A549 (cell line): ENCODE measurements at regions not wholly inside any gene's neighbourhood (a gene's known extent, or its start where the extent isn't known, plus 50 kb on each side); places are given as distances from the start of the nearest gene placed in this dataset.

Source experiments
- ATAC-seq, 2 experiments: fragments of 200-7000 bp in 1 of 2; fragments of >200 bp in 1 of 2; cut with Nextera tagmentation in 1 of 2; cut with Tn5 transposase in 1 of 2; 3 replicates each; pipeline versions ENCODE4 v1.8.0 to v1.9.1; 2018 to 2020; ENCODE audit warnings: mild to moderate bottlenecking in 1 of 2, moderate library complexity in 1 of 2
- CTCF ChIA-PET: fragments of 300-600 bp; sonication (Branson Sonifier 250); formaldehyde crosslinking; extraction: SDS; loops from one replicate; lab custom pipeline; 2021; ENCODE audit warnings: antibody characterized with exemption, inconsistent platforms; lab: Yijun Ruan, JAX
- POLR2A ChIA-PET: fragments of 350-600 bp; formaldehyde crosslinking; extraction: SDS; loops from one replicate; lab custom pipeline; 2021; ENCODE audit warnings: antibody characterized with exemption, inconsistent platforms; lab: Yijun Ruan, JAX
- DNase-seq, 2 experiments: peaks; one replicate each; pipeline versions ENCODE4 v3.0.0 to v3.0.0-alpha.2; 2011 to 2016; ENCODE audit warnings: low read depth in 1 of 2, low spot score in 1 of 2
- FAIRE-seq: peaks from 2 replicates; lab custom pipeline; 2011; peaks lifted over from hg19 to GRCh38; lab: Jason Lieb, UNC
- H3K27ac ChIP-seq, 2 experiments: fragments of >200 bp; sonication (Bioruptor Twin); formaldehyde crosslinking; 3 replicates each; pipeline ENCODE4 v1.5.1; 2016 to 2017
- H3K4me1 ChIP-seq: fragments of >200 bp; sonication (Bioruptor Twin); formaldehyde crosslinking; 3 replicates; pipeline ENCODE4 v1.6.1; 2016
- H3K4me2 ChIP-seq: fragments of >200 bp; sonication (Bioruptor Twin); formaldehyde crosslinking; 3 replicates; pipeline ENCODE4 v1.6.1; 2016
- H3K4me3 ChIP-seq: fragments of >200 bp; sonication (Bioruptor Twin); formaldehyde crosslinking; 3 replicates; pipeline ENCODE4 v1.5.1; 2016
- H3K9me3 ChIP-seq: fragments of >200 bp; sonication (Bioruptor Twin); formaldehyde crosslinking; 3 replicates; pipeline ENCODE4 v1.6.1; 2016
- CBX8 ChIP-seq: fragments of 200-600 bp; sonication (generic); IDR thresholded peaks from 2 replicates; pipeline ENCODE4 v1.6.1; 2016
- CEBPB ChIP-seq, 2 experiments: fragments of >200 bp in 1 of 2; sonication (Bioruptor Twin) in 1 of 2; formaldehyde crosslinking in 1 of 2; IDR thresholded peaks; 2 replicates each; pipeline ENCODE4 v1.6.1; 2012 to 2016
- EHF ChIP-seq: fragments of 250-450 bp; sonication (Bioruptor Pico); IDR thresholded peaks from 2 replicates; pipeline ENCODE4 v1.5.0; 2020; ENCODE audit warnings: mild to moderate bottlenecking
- FOSL2 ChIP-seq, 2 experiments: fragments of 450-650 bp in 1 of 2; fragments of >200 bp in 1 of 2; sonication (Bioruptor Twin) in 1 of 2; formaldehyde crosslinking; IDR thresholded peaks; 2 replicates each; pipeline versions ENCODE4 v1.5.0 to v1.6.1; 2016 to 2020; ENCODE audit warnings: mild to moderate bottlenecking in 1 of 2, moderate library complexity in 1 of 2
- HDAC2 ChIP-seq: fragments of 200-600 bp; sonication (generic); IDR thresholded peaks from 2 replicates; pipeline ENCODE4 v1.6.1; 2016
- HOXB5 ChIP-seq: fragments of 250-450 bp; sonication (Bioruptor Pico); IDR thresholded peaks from 2 replicates; pipeline ENCODE4 v1.5.0; 2020; ENCODE audit warnings: mild to moderate bottlenecking, moderate library complexity
- JUNB ChIP-seq: fragments of >200 bp; sonication (Bioruptor Twin); formaldehyde crosslinking; IDR thresholded peaks from 2 replicates; pipeline ENCODE4 v1.6.1; 2016
- KDM1A ChIP-seq: fragments of 200-600 bp; sonication (generic); IDR thresholded peaks from 2 replicates; pipeline ENCODE4 v1.6.1; 2016; ENCODE audit warnings: low read depth, mild to moderate bottlenecking
- MAFK ChIP-seq: fragments of 450-650 bp; IDR thresholded peaks from 2 replicates; pipeline ENCODE4 v1.6.1; 2014; ENCODE audit not compliant: partially characterized antibody
- MAZ ChIP-seq: fragments of 150-350 bp; IDR thresholded peaks from 2 replicates; pipeline ENCODE4 v1.6.1; 2014; ENCODE audit warnings: antibody characterized with exemption, low read depth, low read length, borderline replicate concordance
- NFE2L2 ChIP-seq: fragments of 150-350 bp; conservative IDR thresholded peaks from 2 replicates; pipeline ENCODE4 v1.6.1; 2014; ENCODE audit warnings: low read length
- RARB ChIP-seq: fragments of 250-450 bp; sonication (Bioruptor Pico); IDR thresholded peaks from 2 replicates; pipeline ENCODE4 v1.8.0; 2021; ENCODE audit warnings: mild to moderate bottlenecking, moderate library complexity
- RCOR1 ChIP-seq: fragments of 150-350 bp; IDR thresholded peaks from 2 replicates; pipeline ENCODE4 v1.6.1; 2014; ENCODE audit warnings: antibody characterized with exemption, low read length, low read depth
- RFX5 ChIP-seq: fragments of 450-650 bp; IDR thresholded peaks from 2 replicates; pipeline ENCODE4 v1.7.1; 2014; ENCODE audit warnings: antibody characterized with exemption, mild to moderate bottlenecking, moderate library complexity
- SREBF2 ChIP-seq: fragments of 450-650 bp; IDR thresholded peaks from 2 replicates; pipeline ENCODE4 v1.6.1; 2014; ENCODE audit warnings: mild to moderate bottlenecking, moderate library complexity
- TFCP2L1 ChIP-seq: fragments of 250-450 bp; sonication (Bioruptor Pico); IDR thresholded peaks from 2 replicates; pipeline ENCODE4 v1.5.0; 2021; ENCODE audit warnings: mild to moderate bottlenecking
- TP53 ChIP-seq: fragments of 250-450 bp; sonication (Bioruptor Pico); IDR thresholded peaks from 2 replicates; pipeline ENCODE4 v1.5.0; 2021; ENCODE audit warnings: mild to moderate bottlenecking, moderate library complexity
- ZNF302 ChIP-seq: fragments of 250-450 bp; sonication (Bioruptor Pico); IDR thresholded peaks from 2 replicates; pipeline ENCODE4 v1.9.0; 2021; ENCODE audit warnings: inconsistent platforms, mild to moderate bottlenecking, moderate library complexity
- WGBS: methylation state at CpG from one replicate; pipeline ENCODE4 v1.1.6; 2017; ENCODE audit errors: missing lambda C conversion rate; 5-methylcytosine and 5-hydroxymethylcytosine counted together
- TF ChIP-seq, protein P1 (sequence below): fragments of >200 bp; sonication (Bioruptor Twin); formaldehyde crosslinking; IDR thresholded peaks from 2 replicates; pipeline ENCODE4 v1.6.1; 2016
- TF ChIP-seq, protein P2 (sequence below): IDR thresholded peaks from 2 replicates; pipeline ENCODE4 v1.6.1; 2012; ENCODE audit warnings: low read depth, borderline replicate concordance
- TF ChIP-seq, protein P3 (sequence below): fragments of 250-450 bp; sonication (Bioruptor Pico); IDR thresholded peaks from 2 replicates; pipeline ENCODE4 v1.5.0; 2021; ENCODE audit warnings: mild to moderate bottlenecking, moderate library complexity, borderline replicate concordance
- TF ChIP-seq, protein P4 (sequence below): fragments of 250-450 bp; sonication (Bioruptor Pico); IDR thresholded peaks from 2 replicates; pipeline ENCODE4 v1.5.0; 2020; ENCODE audit warnings: low read depth, mild to moderate bottlenecking, moderate library complexity
- TF ChIP-seq, protein P5 (sequence below): fragments of 150-350 bp; IDR thresholded peaks from 2 replicates; pipeline ENCODE4 v1.6.1; 2014; ENCODE audit warnings: low read depth, mild to moderate bottlenecking, low read length
- TF ChIP-seq, protein P6 (sequence below): fragments of >200 bp; sonication (Bioruptor Twin); formaldehyde crosslinking; IDR thresholded peaks from 3 replicates; pipeline ENCODE4 v1.6.1; 2016

DNA sequence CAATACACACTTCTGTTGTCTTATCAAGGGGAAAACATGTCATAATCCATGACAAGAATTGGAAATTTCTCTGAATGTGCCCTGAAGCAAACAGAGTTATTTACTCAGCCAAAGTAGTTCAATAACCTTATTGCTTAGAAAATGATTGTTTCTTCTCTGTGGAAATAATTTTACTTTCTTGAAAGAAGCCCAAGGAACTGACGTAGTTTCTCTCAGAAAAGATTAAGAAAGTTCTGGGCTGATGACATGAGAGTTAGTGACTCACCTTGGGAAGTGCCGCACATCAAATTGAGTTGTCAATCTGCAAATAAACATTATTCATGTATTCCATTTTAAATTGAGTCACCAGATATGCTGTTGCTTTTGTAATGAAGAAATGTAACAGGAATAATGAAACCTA, 418.6 kb upstream of the LRRC4C start:
- 15% methylated on average over 2 of the region's 2 CpGs for WGBS
- POLR2A ChIA-PET: no interaction called here

DNA sequence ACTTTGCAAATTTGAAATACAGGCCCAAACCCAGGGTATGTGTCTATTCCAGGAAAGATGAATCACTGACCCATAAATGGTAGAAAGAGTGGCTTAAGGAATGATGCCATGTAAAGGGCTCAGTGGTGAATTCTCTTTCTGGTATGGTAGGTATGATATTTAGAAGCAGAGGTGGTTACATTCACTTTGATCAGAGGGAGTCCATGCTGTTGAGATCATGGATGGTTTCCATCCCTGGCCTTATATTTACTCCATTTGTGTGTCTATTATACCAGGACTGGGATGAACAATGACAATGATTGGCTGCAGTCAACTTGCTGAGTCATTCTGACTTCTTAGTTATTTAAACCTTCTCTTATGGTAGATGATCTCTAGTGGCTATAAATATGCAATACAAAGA, 419.8 kb upstream of the LRRC4C start:
- peak in 1 of 2 experiments; percentile 33 for DNase-seq
- ATAC-seq: no peak; a peak in 2 of 6 replicates
- Histone ChIP-seq H3K4me3 (no peak overlapping the region), H3K27ac (no peak overlapping the region), H3K4me2 (no peak overlapping the region), H3K4me1 (no peaks in the 10 kb centered on the region), H3K9me3 (peaks cover 7% of the 10 kb centered on the region; the same call in 2 of the 3 replicates)
- ChIA-PET CTCF (no interaction called here), POLR2A (no interaction called here)
- FAIRE-seq: no peak
- no peak for TF ChIP-seq TFCP2L1
- no peak for TF ChIP-seq RFX5
- TF ChIP-seq EHF (CRISPR knock-in tag): no peak
- peak; percentile 66 for TF ChIP-seq MAFK
- TF ChIP-seq NFE2L2: peak; percentile 48

More for the DNA sequence above, 418.6 kb upstream of the LRRC4C start:
- Histone ChIP-seq H3K4me3 (no peak overlapping the region), H3K9me3 (peaks cover 7% of the 10 kb centered on the region; the same call in 2 of the 3 replicates), H3K4me1 (no peaks in the 10 kb centered on the region), H3K27ac (no peak overlapping the region), H3K4me2 (no peak overlapping the region)
- TF ChIP-seq FOSL2 (IDR thresholded peaks at IDR 0.05) (no peak), FOSL2 (CRISPR knock-in tag; IDR thresholded peaks at IDR 0.05) (peak; percentile 30; the same call in 1 of the 2 replicates), RARB (CRISPR knock-in tag) (no peak)
- CTCF ChIA-PET: no interaction called here
- no peak for FAIRE-seq
- no peak for ATAC-seq
- DNase-seq: peak in 1 of 2 experiments; percentile 28

DNA sequence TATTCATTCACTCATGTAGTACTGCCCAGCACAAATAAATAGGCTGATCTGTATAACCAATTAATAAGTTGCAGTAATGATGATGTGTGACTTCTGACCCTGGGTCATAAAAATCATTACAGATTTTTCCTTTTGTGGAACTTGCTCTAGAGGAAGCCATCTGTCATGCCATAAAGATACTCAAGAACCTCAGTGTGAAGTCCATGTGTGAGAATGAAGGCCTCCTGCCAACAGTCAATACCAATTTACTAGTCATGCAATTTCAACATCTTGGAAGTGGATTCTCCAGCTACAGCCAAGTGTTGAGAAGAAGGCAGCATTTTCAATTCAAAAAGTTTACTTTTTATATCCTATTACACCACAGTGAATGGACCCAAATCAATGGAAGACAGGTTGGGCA, 435.6 kb upstream of the LRRC4C start:
- FAIRE-seq (no peak), ATAC-seq (no peak)
- Histone ChIP-seq H3K4me1 (no peaks in the 10 kb centered on the region), H3K4me3 (no peak overlapping the region), H3K27ac (no peak overlapping the region), H3K4me2 (no peak overlapping the region), H3K9me3 (no peaks in the 10 kb centered on the region)
- POLR2A ChIA-PET: no interaction called here
- CTCF ChIA-PET: no interaction called here
- TF ChIP-seq KDM1A: no peak
- TF ChIP-seq ZNF302 (CRISPR knock-in tag): no peak
- TF ChIP-seq, protein P1, sequence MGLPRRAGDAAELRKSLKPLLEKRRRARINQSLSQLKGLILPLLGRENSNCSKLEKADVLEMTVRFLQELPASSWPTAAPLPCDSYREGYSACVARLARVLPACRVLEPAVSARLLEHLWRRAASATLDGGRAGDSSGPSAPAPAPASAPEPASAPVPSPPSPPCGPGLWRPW: no peak
- no peak for TF ChIP-seq TP53 (CRISPR knock-in tag)
- no peak for TF ChIP-seq MAFK
- TF ChIP-seq CEBPB (IDR thresholded peaks at IDR 0.05): no peak
- TF ChIP-seq CBX8: no peak
- TF ChIP-seq MAZ: no peak
- TF ChIP-seq, protein P2, sequence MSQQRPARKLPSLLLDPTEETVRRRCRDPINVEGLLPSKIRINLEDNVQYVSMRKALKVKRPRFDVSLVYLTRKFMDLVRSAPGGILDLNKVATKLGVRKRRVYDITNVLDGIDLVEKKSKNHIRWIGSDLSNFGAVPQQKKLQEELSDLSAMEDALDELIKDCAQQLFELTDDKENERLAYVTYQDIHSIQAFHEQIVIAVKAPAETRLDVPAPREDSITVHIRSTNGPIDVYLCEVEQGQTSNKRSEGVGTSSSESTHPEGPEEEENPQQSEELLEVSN: no peak
- no peak for TF ChIP-seq HDAC2
- no peak for TF ChIP-seq RCOR1
- TF ChIP-seq, protein P3, sequence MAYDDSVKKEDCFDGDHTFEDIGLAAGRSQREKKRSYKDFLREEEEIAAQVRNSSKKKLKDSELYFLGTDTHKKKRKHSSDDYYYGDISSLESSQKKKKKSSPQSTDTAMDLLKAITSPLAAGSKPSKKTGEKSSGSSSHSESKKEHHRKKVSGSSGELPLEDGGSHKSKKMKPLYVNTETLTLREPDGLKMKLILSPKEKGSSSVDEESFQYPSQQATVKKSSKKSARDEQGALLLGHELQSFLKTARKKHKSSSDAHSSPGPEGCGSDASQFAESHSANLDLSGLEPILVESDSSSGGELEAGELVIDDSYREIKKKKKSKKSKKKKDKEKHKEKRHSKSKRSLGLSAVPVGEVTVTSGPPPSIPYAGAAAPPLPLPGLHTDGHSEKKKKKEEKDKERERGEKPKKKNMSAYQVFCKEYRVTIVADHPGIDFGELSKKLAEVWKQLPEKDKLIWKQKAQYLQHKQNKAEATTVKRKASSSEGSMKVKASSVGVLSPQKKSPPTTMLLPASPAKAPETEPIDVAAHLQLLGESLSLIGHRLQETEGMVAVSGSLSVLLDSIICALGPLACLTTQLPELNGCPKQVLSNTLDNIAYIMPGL (CRISPR knock-in tag): no peak
- TF ChIP-seq TFCP2L1: no peak
- TF ChIP-seq, protein P4, sequence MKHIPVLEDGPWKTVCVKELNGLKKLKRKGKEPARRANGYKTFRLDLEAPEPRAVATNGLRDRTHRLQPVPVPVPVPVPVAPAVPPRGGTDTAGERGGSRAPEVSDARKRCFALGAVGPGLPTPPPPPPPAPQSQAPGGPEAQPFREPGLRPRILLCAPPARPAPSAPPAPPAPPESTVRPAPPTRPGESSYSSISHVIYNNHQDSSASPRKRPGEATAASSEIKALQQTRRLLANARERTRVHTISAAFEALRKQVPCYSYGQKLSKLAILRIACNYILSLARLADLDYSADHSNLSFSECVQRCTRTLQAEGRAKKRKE: no peak
- TF ChIP-seq, protein P5, sequence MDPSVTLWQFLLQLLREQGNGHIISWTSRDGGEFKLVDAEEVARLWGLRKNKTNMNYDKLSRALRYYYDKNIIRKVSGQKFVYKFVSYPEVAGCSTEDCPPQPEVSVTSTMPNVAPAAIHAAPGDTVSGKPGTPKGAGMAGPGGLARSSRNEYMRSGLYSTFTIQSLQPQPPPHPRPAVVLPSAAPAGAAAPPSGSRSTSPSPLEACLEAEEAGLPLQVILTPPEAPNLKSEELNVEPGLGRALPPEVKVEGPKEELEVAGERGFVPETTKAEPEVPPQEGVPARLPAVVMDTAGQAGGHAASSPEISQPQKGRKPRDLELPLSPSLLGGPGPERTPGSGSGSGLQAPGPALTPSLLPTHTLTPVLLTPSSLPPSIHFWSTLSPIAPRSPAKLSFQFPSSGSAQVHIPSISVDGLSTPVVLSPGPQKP: no peak
- TF ChIP-seq, protein P6, sequence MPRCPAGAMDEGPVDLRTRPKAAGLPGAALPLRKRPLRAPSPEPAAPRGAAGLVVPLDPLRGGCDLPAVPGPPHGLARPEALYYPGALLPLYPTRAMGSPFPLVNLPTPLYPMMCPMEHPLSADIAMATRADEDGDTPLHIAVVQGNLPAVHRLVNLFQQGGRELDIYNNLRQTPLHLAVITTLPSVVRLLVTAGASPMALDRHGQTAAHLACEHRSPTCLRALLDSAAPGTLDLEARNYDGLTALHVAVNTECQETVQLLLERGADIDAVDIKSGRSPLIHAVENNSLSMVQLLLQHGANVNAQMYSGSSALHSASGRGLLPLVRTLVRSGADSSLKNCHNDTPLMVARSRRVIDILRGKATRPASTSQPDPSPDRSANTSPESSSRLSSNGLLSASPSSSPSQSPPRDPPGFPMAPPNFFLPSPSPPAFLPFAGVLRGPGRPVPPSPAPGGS: no peak
- TF ChIP-seq HOXB5 (CRISPR knock-in tag): no peak
- no peak for TF ChIP-seq SREBF2
- TF ChIP-seq JUNB: no peak
- TF ChIP-seq, all 56 proteins: peak for 0
- DNase-seq: no peak
